AG04450 (cell line): ENCODE measurements at regions not wholly inside any gene's neighbourhood (a gene's known extent, or its start where the extent isn't known, plus 50 kb on each side); places are given as distances from the start of the nearest gene placed in this dataset.

Experiments used
- CTCF ChIA-PET: fragments of 300-600, 350-600 bp; formaldehyde crosslinking; extraction: SDS; loops from one replicate; lab custom pipeline; 2022; ENCODE audit warnings: antibody characterized with exemption, inconsistent platforms; lab: Charles Lee
- POLR2A ChIA-PET: fragments of 350-600 bp; formaldehyde crosslinking; extraction: SDS; loops from one replicate; lab custom pipeline; 2021; ENCODE audit warnings: antibody characterized with exemption, inconsistent platforms; lab: Yijun Ruan, JAX
- DNase-seq: peaks from one replicate; pipeline ENCODE4 v3.0.0-alpha.2; 2011; ENCODE audit warnings: low read depth, low spot score
- H3K27ac ChIP-seq: one replicate; pipeline ENCODE4 v1.5.1; 2012; ENCODE audit warnings: low read depth, low read length, control low read depth
- H3K27me3 ChIP-seq: one replicate; pipeline ENCODE4 v1.6.0; 2012; ENCODE audit warnings: low read length; ENCODE audit not compliant: control insufficient read depth, insufficient read depth
- H3K4me3 ChIP-seq: 2 replicates; pipeline ENCODE4 v1.5.1; 2011; ENCODE audit warnings: mild to moderate bottlenecking, low read depth, low read length, control low read depth
- H3K9me3 ChIP-seq: 2 replicates; pipeline ENCODE4 v1.5.1; 2012; ENCODE audit warnings: low read length; ENCODE audit not compliant: control insufficient read depth, insufficient read depth
- CTCF ChIP-seq: IDR thresholded peaks from 2 replicates; pipeline ENCODE4 v1.5.1; 2011; ENCODE audit warnings: low read depth, low read length, control low read depth, inconsistent platforms

DNA sequence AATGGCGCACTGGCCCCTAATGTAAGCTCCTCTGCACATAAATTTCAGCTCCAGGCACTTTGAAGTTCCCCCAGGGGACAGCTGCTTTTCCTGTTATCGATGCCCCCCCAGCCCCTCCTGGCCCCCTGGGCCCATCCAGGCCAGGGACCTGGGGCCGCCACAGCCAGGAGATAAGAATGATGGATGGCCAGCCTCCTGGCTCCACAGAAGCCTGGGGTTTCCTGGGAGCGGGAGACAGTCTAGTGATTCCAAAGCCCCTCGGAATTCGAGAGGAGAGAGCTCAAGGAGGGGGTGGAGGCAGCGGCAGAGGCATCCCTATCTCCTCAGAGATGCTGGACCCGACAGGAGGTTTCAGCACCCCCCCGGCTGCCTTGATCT lies 98.4 kb upstream of the HAND1 start:
- Histone ChIP-seq H3K4me3 (no peak overlapping the region), H3K27ac (no peak overlapping the region), H3K9me3 (no peaks in the 10 kb centered on the region), H3K27me3 (peaks cover 30% of the 10 kb centered on the region)
- no peak for TF ChIP-seq CTCF
- ChIA-PET POLR2A (no interaction called here), CTCF (no interaction called here)
- no peak for DNase-seq

DNA sequence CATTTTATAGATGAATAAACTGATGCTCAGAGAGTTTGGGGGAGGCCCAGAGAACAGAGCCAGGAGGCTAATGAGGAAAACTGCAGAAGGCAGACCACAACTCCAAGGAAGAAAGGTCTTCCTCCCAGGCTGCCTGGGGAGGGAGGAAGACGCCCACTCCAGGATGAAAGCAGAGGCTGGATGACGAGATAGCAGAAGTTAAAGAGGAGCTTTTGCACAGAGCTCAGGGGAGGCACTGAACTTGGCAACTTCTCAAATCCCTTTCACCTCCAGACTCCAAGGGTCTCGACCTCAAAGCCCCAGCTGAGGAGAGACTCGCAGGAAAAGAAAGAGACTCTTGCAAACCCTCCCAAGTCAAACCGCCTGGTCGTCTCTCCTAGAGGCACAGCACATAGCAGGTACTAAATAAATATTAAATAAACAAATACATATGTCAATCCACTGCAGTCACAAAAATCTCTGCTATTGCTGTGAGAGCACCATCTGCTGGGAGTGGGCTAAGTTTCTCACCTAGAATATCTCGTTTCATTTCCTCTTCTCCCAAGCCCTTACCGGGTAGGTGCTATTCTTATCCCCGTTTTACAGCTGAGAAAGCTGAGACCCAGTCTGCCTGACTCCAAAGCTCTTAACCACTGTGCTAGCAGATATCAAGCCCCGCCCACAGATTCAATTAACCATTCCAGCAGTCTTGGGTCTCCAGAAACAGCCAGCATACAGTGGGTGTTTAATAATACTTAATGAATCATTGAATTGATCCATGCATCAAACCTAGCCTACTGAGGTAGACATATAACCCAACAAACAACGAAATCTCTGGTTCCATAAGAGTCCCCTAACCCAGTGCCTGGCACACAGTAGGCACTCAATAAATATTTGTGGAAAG lies 97.8 kb upstream of the HAND1 start:
- Histone ChIP-seq H3K27me3 (peaks cover 30% of the 10 kb centered on the region), H3K9me3 (no peaks in the 10 kb centered on the region), H3K27ac (no peak overlapping the region), H3K4me3 (no peak overlapping the region)
- ChIA-PET CTCF (no interaction called here), POLR2A (no interaction called here)
- no peak for TF ChIP-seq CTCF
- DNase-seq = no peak

- Histone ChIP-seq H3K27me3 (peaks cover 25% of the 10 kb centered on the region), H3K9me3 (no peaks in the 10 kb centered on the region), H3K4me3 (no peak overlapping the region), H3K27ac (no peak overlapping the region)
- POLR2A ChIA-PET = interaction anchor here (0.5 kb wide), 1 partner anchor 13 kb away, joined by 4 read pairs; no protein-coding TSS in a partner anchor
- CTCF ChIA-PET = no interaction called here
- no peak for DNase-seq
- TF ChIP-seq CTCF = no peak
These were observed 95.0 kb upstream of the HAND1 start for GRCh38 chr5:154573011-154573410.

DNA sequence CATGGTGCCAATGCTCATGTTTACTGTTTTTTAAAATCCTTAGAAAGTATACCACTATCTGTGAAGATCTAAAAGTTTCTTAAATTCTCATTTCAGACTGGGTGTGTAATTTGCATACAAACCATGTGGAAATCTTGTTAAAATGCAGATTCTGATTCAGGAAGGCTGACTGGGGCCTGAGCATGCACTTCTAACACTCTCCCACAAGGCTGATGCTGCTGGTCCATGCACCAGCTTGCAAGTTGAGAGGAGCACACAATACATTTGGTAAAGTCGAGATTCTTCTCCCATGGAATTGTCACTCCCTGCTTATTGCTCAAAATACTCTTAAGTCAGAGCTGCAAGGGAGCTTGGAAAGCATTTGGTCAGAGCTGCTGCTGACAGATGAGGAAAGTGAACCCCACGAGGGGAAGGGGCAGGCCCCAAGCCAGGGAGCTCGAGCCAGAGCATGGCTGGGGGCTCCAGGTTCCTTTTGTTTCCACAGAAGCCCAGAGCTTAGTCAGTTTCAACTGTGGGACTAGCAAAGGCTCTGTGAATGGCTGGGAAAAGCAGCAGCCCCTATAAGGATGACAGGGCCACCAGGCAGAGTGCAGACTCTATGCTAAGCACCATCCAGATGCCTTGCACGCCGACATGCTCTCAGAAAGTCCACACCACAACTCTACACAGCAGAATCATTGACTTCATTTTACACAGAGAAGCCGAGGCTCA lies 93.5 kb upstream of the HAND1 start:
- CTCF ChIA-PET = interaction anchor here (1.9 kb wide), 1 partner anchor 50 kb away, joined by 4 read pairs; no protein-coding TSS in a partner anchor
- no peak overlapping the region for H3K27ac ChIP-seq
- no peak overlapping the region for H3K4me3 ChIP-seq
- no peak for DNase-seq
- POLR2A ChIA-PET = no interaction called here
- no peak for TF ChIP-seq CTCF
- peaks cover 21% of the 10 kb centered on the region for H3K27me3 ChIP-seq
- no peaks in the 10 kb centered on the region for H3K9me3 ChIP-seq
